Panc1 (cell line): ENCODE measurements at regions not wholly inside any gene's neighbourhood (a gene's known extent, or its start where the extent isn't known, plus 50 kb on each side); places are given as distances from the start of the nearest gene placed in this dataset.

ENCODE experiments used
- ATAC-seq: fragments of 200-7000 bp; cut with Tn5 transposase; 2 replicates; pipeline ENCODE4 v1.9.1; 2020; ENCODE audit warnings: mild to moderate bottlenecking, moderate library complexity
- BruUV-seq: library from RNA; stranded (reverse); fragments of 400-500 nt; replicated peaks from 2 replicates; lab custom pipeline; 2021; lab: Mats Ljungman, UMichigan
- CTCF ChIA-PET: fragments of 300-600 bp; sonication (Branson Sonifier 250); formaldehyde crosslinking; loops from one replicate; lab custom pipeline; 2022; ENCODE audit warnings: antibody characterized with exemption; lab: Charles Lee
- POLR2A ChIA-PET: fragments of 300-600 bp; sonication (Branson Sonifier 250); formaldehyde crosslinking; loops from one replicate; lab custom pipeline; 2022; ENCODE audit warnings: antibody characterized with exemption; lab: Charles Lee
- DNase-seq: peaks from one replicate; pipeline ENCODE4 v3.0.0-alpha.2; 2010; ENCODE audit warnings: low read depth, low spot score
- H3K27ac ChIP-seq: 2 replicates; pipeline ENCODE4 v1.5.1; 2011; ENCODE audit warnings: mild to moderate bottlenecking, low read length, inconsistent platforms
- H3K27me3 ChIP-seq: fragments of 200-500 bp; sonication (Bioruptor generic); 2 replicates; pipeline ENCODE4 v1.6.0; 2014; ENCODE audit warnings: low read length, inconsistent platforms; ENCODE audit not compliant: control insufficient read depth, insufficient read depth
- H3K36me3 ChIP-seq: fragments of 200-500 bp; sonication (Bioruptor generic); 2 replicates; pipeline ENCODE4 v1.5.1; 2014; ENCODE audit warnings: inconsistent platforms, mild to moderate bottlenecking, low read length, moderate library complexity; ENCODE audit not compliant: control insufficient read depth, insufficient read depth
- H3K4me1 ChIP-seq: 2 replicates; pipeline ENCODE4 v1.5.1; 2011; ENCODE audit warnings: inconsistent platforms, mild to moderate bottlenecking, low read length, moderate library complexity; ENCODE audit not compliant: control insufficient read depth, insufficient read depth
- H3K4me3 ChIP-seq, 2 experiments: 2 replicates each; pipeline ENCODE4 v1.5.1; 2011 to 2012; ENCODE audit warnings: low read depth in 2 of 2, low read length in 2 of 2, mild to moderate bottlenecking in 2 of 2, inconsistent platforms in 1 of 2, moderate library complexity in 1 of 2
- H3K9me3 ChIP-seq: fragments of 200-500 bp; sonication (Bioruptor generic); 2 replicates; pipeline ENCODE4 v1.5.1; 2014; ENCODE audit warnings: low read depth, mild to moderate bottlenecking, inconsistent platforms, low read length, moderate library complexity; ENCODE audit not compliant: control insufficient read depth, insufficient read depth
- CTCF ChIP-seq: fragments of 450-650 bp; IDR thresholded peaks from 2 replicates; pipeline ENCODE4 v1.5.1; 2017; ENCODE audit warnings: mild to moderate bottlenecking
- POLR2AphosphoS5 ChIP-seq: IDR thresholded peaks from 2 replicates; pipeline ENCODE4 v1.6.1; 2012; ENCODE audit warnings: mild to moderate bottlenecking, low read depth, low read length, moderate library complexity
- REST ChIP-seq, 2 experiments: IDR thresholded peaks; 2 replicates each; pipeline ENCODE4 v1.6.1; 2011 to 2012; ENCODE audit warnings: low read depth in 2 of 2, control low read depth in 1 of 2, low read length in 1 of 2, mild to moderate bottlenecking in 1 of 2, moderate library complexity in 1 of 2; ENCODE audit not compliant: insufficient read depth in 1 of 2
- SIN3A ChIP-seq: IDR thresholded peaks from 2 replicates; pipeline ENCODE4 v1.6.1; 2012; ENCODE audit warnings: low read depth, mild to moderate bottlenecking, low read length, moderate library complexity, borderline replicate concordance; ENCODE audit not compliant: insufficient read depth
- TCF7L2 ChIP-seq: IDR thresholded peaks from 2 replicates; pipeline ENCODE4 v1.6.1; 2011; ENCODE audit warnings: mild to moderate bottlenecking, low read depth, low read length, inconsistent platforms
- in situ Hi-C: cut with HindIII; loops from 2 replicates; pipeline ENCODE4 v1.10.0; 2016; ENCODE audit warnings: low sequenced_read_pairs, low pct_unique_long_range_greater_than_20kb
- intact Hi-C: fragments of 100-400 bp; cut with micrococcal nuclease; formaldehyde crosslinking; loops from one replicate; pipeline ENCODE4 v1.10.0; 2022; ENCODE audit not compliant: unreplicated experiment

- no peak for ATAC-seq
These were observed 72.5 kb downstream of the C16orf95 start for GRCh38 chr16:87244636-87245197.

GRCh38 chr16:87245511-87245910, 71.7 kb downstream of the C16orf95 start:
- ATAC-seq (no peak), DNase-seq (no peak)
- in situ Hi-C loops: no loop called here
- ChIA-PET POLR2A (no interaction called here), CTCF (no interaction called here)
- Histone ChIP-seq H3K36me3 (no peaks in the 10 kb centered on the region), H3K9me3 (no peaks in the 10 kb centered on the region), H3K27me3 (no peaks in the 10 kb centered on the region; the same call in 1 of the 2 replicates), H3K4me1 (no peaks in the 10 kb centered on the region), H3K27ac (no peak overlapping the region), H3K4me3 (no peak overlapping the region)
- intact Hi-C loops: no loop called here
- no peak for TF ChIP-seq SIN3A
- no TSS peak for BruUV-seq

More at GRCh38 chr16:87244636-87245197, 72.5 kb downstream of the C16orf95 start:
- no peaks in the 10 kb centered on the region; the same call in 1 of the 2 replicates for H3K27me3 ChIP-seq
- ChIA-PET CTCF (no interaction called here), POLR2A (no interaction called here)
- in situ Hi-C loops: no loop called here
- TF ChIP-seq CTCF (no peak), SIN3A (no peak), REST (IDR thresholded peaks at IDR 0.05; ENCODE audit: insufficient read depth in 1 of 2, low read depth in 2 of 2, low read length in 1 of 2) (no peak), POLR2AphosphoS5 (no peak), TCF7L2 (no peak)
- DNase-seq: no peak
- H3K9me3 ChIP-seq: no peaks in the 10 kb centered on the region
- H3K36me3 ChIP-seq: no peaks in the 10 kb centered on the region
- no peak overlapping the region for H3K27ac ChIP-seq
- BruUV-seq: no TSS peak
- intact Hi-C loops: no loop called here
- no peak overlapping the region for H3K4me3 ChIP-seq
- no peaks in the 10 kb centered on the region for H3K4me1 ChIP-seq

GRCh38 chr16:87246269-87247065, 70.7 kb downstream of the C16orf95 start:
- no peak for ATAC-seq
- no peaks in the 10 kb centered on the region; the same call in 1 of the 2 replicates for H3K27me3 ChIP-seq
- H3K27ac ChIP-seq: no peak overlapping the region
- TF ChIP-seq TCF7L2: no peak
- TF ChIP-seq REST (IDR thresholded peaks at IDR 0.05; ENCODE audit: insufficient read depth in 1 of 2, low read depth in 2 of 2, low read length in 1 of 2): no peak
- no peak for TF ChIP-seq SIN3A
- no peak for TF ChIP-seq CTCF
- TF ChIP-seq POLR2AphosphoS5: no peak
- CTCF ChIA-PET: interaction anchor here (0.6 kb wide), 1 partner anchor 184 kb away, joined by 5 read pairs; no protein-coding TSS in a partner anchor
- DNase-seq: no peak
- no peak overlapping the region for H3K4me3 ChIP-seq
- in situ Hi-C loops: no loop called here
- no peaks in the 10 kb centered on the region for H3K4me1 ChIP-seq
- no TSS peak for BruUV-seq
- no peaks in the 10 kb centered on the region for H3K36me3 ChIP-seq
- intact Hi-C loops: no loop called here
- H3K9me3 ChIP-seq: no peaks in the 10 kb centered on the region
- POLR2A ChIA-PET: no interaction called here
